ENCODE measurements at regions not wholly inside any gene's neighbourhood (a gene's known extent, or its start where the extent isn't known, plus 50 kb on each side); places are given as distances from the start of the nearest gene placed in this dataset.

DNA sequence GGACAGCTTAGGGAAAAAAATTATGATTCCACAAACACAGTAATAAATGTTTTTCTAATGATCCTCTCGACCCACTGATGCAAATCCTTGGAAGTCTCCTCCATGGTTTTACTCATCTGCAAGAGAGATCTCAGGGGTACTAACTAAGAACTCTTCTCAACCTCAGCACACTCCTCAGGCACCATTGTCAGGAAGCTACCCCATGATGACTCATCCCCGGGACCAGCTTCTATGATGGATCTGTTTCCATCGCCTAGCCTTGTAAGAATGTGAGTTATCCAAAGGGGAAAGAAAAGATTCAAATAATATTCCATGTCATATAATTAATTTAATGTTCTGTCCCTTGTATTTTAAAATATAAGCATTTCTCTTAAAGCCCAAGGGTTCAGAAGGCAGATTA is 816.1 kb upstream of the IGFBP7 start:
- FAIRE-seq = no peak
- CTCF ChIA-PET = no interaction called here

More for the DNA sequence above, 816.1 kb upstream of the IGFBP7 start:
- Histone ChIP-seq H4K20me1 (ENCODE audit: control insufficient read depth, insufficient read depth) (no peaks in the 10 kb centered on the region), H3K36me3 (ENCODE audit: control insufficient read depth in 2 of 2, insufficient read depth in 2 of 2, low read length in 1 of 2) (no peaks in the 10 kb centered on the region), H3K27ac (ENCODE audit: control insufficient read depth, insufficient read depth) (no peak overlapping the region), H3K9ac (ENCODE audit: control insufficient read depth, insufficient read depth, low read length) (no peak overlapping the region), H2AFZ (ENCODE audit: control insufficient read depth, low read depth, low read length) (no peak overlapping the region), H3K4me1 (ENCODE audit: control insufficient read depth, insufficient read depth, low read length) (no peaks in the 10 kb centered on the region), H3K4me2 (ENCODE audit: control insufficient read depth, insufficient read depth) (no peak overlapping the region), H3K27me3 (replicated peaks in 1 of 2; ENCODE audit: control insufficient read depth in 2 of 2, insufficient read depth in 2 of 2, low read length in 1 of 2) (no peaks in the 10 kb centered on the region), H3K4me3 (no peak overlapping the region), H3K79me2 (ENCODE audit: control insufficient read depth, insufficient read depth, low read length) (no peaks in the 10 kb centered on the region), H3K9me3 (replicated peaks; ENCODE audit: control insufficient read depth, insufficient read depth, low read length) (no peaks in the 10 kb centered on the region)
- in situ Hi-C loops (cut with MboI) = no loop called here
- RAD21 ChIA-PET (ENCODE audit: unreplicated experiment) = no interaction called here
- WGBS (ENCODE audit: insufficient coverage, insufficient replicate concordance, low lambda C conversion rate, missing lambda C conversion rate) = 45% methylated on average over 3 of the region's 3 CpGs
- POLR2A ChIA-PET = no interaction called here
- no TSS peak for BruUV-seq (replicated peaks)
- SMC1A ChIA-PET (ENCODE audit: uncharacterized antibody, unreplicated experiment) = no interaction called here
- intact Hi-C loops (cut with micrococcal nuclease; ENCODE audit: unreplicated experiment) = no loop called here
- no peak for ATAC-seq
- TF ChIP-seq EZH2 (IDR thresholded peaks at IDR 0.05; ENCODE audit: borderline replicate concordance, control insufficient read depth, low read depth, low read length) (no peak), NR2C2 (IDR thresholded peaks at IDR 0.05; ENCODE audit: borderline replicate concordance, control insufficient read depth, insufficient read length, low read depth) (no peak), CREM (IDR thresholded peaks at IDR 0.05; ENCODE audit: low read depth) (no peak), MEF2B (IDR thresholded peaks at IDR 0.05; ENCODE audit: partially characterized antibody, poor library complexity, severe bottlenecking) (no peak), MYB (IDR thresholded peaks at IDR 0.05; ENCODE audit: borderline replicate concordance, low read depth, low read length) (no peak), CHD4 (IDR thresholded peaks at IDR 0.05) (no peak), FOS (IDR thresholded peaks at IDR 0.05; ENCODE audit: borderline replicate concordance, extremely low read depth, insufficient read length) (no peak), JUND (IDR thresholded peaks at IDR 0.05; ENCODE audit: low read depth, low read length) (no peak), NFYA (IDR thresholded peaks at IDR 0.05; ENCODE audit: borderline replicate concordance, low read depth, low read length) (no peak), ASH2L (IDR thresholded peaks at IDR 0.05; ENCODE audit: borderline replicate concordance, low read depth) (no peak), CEBPB (IDR thresholded peaks at IDR 0.05; ENCODE audit: borderline replicate concordance in 1 of 2, low read depth in 2 of 2, low read length in 2 of 2) (no peak), IKZF1 (conservative IDR thresholded peaks at IDR 0.05) (no peak), NFYB (IDR thresholded peaks at IDR 0.05; ENCODE audit: insufficient read depth, low read depth, low read length) (no peak), CBX3 (IDR thresholded peaks at IDR 0.05; ENCODE audit: borderline replicate concordance, low read depth) (no peak)
- TF ChIP-seq, protein P1, sequence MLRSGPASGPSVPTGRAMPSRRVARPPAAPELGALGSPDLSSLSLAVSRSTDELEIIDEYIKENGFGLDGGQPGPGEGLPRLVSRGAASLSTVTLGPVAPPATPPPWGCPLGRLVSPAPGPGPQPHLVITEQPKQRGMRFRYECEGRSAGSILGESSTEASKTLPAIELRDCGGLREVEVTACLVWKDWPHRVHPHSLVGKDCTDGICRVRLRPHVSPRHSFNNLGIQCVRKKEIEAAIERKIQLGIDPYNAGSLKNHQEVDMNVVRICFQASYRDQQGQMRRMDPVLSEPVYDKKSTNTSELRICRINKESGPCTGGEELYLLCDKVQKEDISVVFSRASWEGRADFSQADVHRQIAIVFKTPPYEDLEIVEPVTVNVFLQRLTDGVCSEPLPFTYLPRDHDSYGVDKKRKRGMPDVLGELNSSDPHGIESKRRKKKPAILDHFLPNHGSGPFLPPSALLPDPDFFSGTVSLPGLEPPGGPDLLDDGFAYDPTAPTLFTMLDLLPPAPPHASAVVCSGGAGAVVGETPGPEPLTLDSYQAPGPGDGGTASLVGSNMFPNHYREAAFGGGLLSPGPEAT (IDR thresholded peaks at IDR 0.05; ENCODE audit: low read depth) = no peak
- TF ChIP-seq, protein P2, sequence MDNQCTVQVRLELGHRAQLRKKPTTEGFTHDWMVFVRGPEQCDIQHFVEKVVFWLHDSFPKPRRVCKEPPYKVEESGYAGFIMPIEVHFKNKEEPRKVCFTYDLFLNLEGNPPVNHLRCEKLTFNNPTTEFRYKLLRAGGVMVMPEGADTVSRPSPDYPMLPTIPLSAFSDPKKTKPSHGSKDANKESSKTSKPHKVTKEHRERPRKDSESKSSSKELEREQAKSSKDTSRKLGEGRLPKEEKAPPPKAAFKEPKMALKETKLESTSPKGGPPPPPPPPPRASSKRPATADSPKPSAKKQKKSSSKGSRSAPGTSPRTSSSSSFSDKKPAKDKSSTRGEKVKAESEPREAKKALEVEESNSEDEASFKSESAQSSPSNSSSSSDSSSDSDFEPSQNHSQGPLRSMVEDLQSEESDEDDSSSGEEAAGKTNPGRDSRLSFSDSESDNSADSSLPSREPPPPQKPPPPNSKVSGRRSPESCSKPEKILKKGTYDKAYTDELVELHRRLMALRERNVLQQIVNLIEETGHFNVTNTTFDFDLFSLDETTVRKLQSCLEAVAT (IDR thresholded peaks at IDR 0.05) = no peak
- TF ChIP-seq, protein P3, sequence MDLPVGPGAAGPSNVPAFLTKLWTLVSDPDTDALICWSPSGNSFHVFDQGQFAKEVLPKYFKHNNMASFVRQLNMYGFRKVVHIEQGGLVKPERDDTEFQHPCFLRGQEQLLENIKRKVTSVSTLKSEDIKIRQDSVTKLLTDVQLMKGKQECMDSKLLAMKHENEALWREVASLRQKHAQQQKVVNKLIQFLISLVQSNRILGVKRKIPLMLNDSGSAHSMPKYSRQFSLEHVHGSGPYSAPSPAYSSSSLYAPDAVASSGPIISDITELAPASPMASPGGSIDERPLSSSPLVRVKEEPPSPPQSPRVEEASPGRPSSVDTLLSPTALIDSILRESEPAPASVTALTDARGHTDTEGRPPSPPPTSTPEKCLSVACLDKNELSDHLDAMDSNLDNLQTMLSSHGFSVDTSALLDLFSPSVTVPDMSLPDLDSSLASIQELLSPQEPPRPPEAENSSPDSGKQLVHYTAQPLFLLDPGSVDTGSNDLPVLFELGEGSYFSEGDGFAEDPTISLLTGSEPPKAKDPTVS (IDR thresholded peaks at IDR 0.05; ENCODE audit: low read depth, low read length) = no peak
- TF ChIP-seq, protein P4, sequence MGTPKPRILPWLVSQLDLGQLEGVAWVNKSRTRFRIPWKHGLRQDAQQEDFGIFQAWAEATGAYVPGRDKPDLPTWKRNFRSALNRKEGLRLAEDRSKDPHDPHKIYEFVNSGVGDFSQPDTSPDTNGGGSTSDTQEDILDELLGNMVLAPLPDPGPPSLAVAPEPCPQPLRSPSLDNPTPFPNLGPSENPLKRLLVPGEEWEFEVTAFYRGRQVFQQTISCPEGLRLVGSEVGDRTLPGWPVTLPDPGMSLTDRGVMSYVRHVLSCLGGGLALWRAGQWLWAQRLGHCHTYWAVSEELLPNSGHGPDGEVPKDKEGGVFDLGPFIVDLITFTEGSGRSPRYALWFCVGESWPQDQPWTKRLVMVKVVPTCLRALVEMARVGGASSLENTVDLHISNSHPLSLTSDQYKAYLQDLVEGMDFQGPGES (IDR thresholded peaks at IDR 0.05) = no peak
- no peak for DNase-seq (ENCODE audit: low read depth, low spot score)

All from GM12878 (cell line).